Thoracic aorta (tissue), 2 donors: ENCODE measurements at regions not wholly inside any gene's neighbourhood (a gene's known extent, or its start where the extent isn't known, plus 50 kb on each side); places are given as distances from the start of the nearest gene placed in this dataset.

Experiments
- ATAC-seq: fragments of 150-250 bp; one replicate; pipeline ENCODE4 v1.8.0; 2017; ENCODE audit warnings: low read depth; ENCODE audit not compliant: insufficient number of reproducible peaks, low FRiP score
- DNase-seq: peaks from one replicate; pipeline ENCODE4 v3.0.0-alpha.2; 2020; ENCODE audit warnings: low spot score
- H3K27ac ChIP-seq, 2 donors: fragments of 200-600 bp; sonication (generic); 1 replicate in 1 of 2; 2 replicates in 1 of 2; pipeline ENCODE4 v1.5.1; 2016; ENCODE audit warnings: mild to moderate bottlenecking in 2 of 2, moderate library complexity in 2 of 2
- H3K27me3 ChIP-seq: fragments of 200-600 bp; sonication (generic); replicated peaks from 2 replicates; pipeline ENCODE4 v1.6.0; 2016; ENCODE audit warnings: mild to moderate bottlenecking; ENCODE audit not compliant: insufficient read depth
- H3K36me3 ChIP-seq: fragments of 200-600 bp; sonication (generic); one replicate; pipeline ENCODE4 v1.5.1; 2016
- H3K4me1 ChIP-seq, 2 donors: fragments of 200-600 bp; sonication (generic); 1 replicate in 1 of 2; 2 replicates in 1 of 2; pipeline versions ENCODE4 v1.5.1 to v1.6.0; 2016; ENCODE audit warnings: low read depth in 2 of 2, mild to moderate bottlenecking in 1 of 2; ENCODE audit not compliant: control insufficient read depth in 1 of 2
- H3K4me3 ChIP-seq: fragments of 200-600 bp; sonication (generic); 2 replicates; pipeline ENCODE4 v1.5.1; 2016; ENCODE audit warnings: mild to moderate bottlenecking
- H3K9me3 ChIP-seq: fragments of 200-600 bp; sonication (generic); 2 replicates; pipeline ENCODE4 v1.5.1; 2016
- TF ChIP-seq, protein P1 (sequence below): fragments of 200-600 bp; sonication (generic); IDR thresholded peaks from one replicate; pipeline ENCODE4 v1.5.1; 2019; ENCODE audit warnings: antibody characterized with exemption

DNA sequence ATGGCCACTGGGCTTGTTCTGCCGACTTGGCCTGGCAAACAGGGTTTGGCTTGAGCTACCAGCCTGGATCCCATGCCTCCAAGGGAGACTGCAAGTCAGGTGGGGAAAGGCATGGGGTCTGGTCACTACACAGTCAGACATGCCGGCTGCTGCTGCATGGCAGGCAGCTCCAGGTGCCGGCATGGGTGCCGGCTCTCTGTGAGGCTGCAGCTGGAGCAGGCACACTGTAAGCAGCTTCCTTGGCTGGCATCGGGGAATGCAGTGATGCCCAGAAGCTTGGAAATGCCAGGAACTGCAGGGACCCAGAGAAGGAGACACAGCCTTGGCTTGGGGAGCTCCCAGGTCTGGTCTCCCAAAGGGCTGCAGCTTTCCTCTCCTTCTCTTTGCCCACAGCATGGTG is 305.5 kb upstream of the NRG3 start:
- TF ChIP-seq, protein P1, sequence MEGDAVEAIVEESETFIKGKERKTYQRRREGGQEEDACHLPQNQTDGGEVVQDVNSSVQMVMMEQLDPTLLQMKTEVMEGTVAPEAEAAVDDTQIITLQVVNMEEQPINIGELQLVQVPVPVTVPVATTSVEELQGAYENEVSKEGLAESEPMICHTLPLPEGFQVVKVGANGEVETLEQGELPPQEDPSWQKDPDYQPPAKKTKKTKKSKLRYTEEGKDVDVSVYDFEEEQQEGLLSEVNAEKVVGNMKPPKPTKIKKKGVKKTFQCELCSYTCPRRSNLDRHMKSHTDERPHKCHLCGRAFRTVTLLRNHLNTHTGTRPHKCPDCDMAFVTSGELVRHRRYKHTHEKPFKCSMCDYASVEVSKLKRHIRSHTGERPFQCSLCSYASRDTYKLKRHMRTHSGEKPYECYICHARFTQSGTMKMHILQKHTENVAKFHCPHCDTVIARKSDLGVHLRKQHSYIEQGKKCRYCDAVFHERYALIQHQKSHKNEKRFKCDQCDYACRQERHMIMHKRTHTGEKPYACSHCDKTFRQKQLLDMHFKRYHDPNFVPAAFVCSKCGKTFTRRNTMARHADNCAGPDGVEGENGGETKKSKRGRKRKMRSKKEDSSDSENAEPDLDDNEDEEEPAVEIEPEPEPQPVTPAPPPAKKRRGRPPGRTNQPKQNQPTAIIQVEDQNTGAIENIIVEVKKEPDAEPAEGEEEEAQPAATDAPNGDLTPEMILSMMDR = no peak
- Histone ChIP-seq H3K27me3 (no peaks in the 10 kb centered on the region), H3K4me3 (no peak overlapping the region), H3K4me1 (no peaks in the 10 kb centered on the region), H3K9me3 (no peaks in the 10 kb centered on the region), H3K36me3 (no peaks in the 10 kb centered on the region), H3K27ac (no peak overlapping the region)
- ATAC-seq = no peak
- no peak for DNase-seq

DNA sequence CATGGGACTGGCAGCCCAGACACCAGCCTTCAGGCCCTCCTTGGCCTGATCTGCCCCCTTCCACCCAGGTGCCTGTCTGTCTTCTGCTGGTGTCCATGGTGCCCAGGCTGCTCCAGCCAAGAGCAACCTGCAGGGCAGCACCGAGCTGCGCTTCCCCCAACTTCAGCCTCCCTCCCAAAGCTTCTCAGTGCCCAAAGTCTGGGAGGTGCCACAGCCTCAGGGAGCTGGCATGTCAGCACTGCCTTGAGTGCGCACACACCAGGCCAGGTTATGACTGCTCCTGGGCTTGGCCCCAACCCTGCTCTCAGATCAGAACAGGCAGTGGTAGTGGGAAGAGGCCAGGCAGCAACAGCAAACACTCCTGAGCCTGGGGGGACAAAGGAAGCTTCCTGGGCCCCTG is 304.6 kb upstream of the NRG3 start:
- no peaks in the 10 kb centered on the region for H3K9me3 ChIP-seq
- H3K36me3 ChIP-seq = no peaks in the 10 kb centered on the region
- no peaks in the 10 kb centered on the region for H3K4me1 ChIP-seq
- ATAC-seq (no peak), DNase-seq (no peak)
- H3K4me3 ChIP-seq = no peak overlapping the region
- H3K27ac ChIP-seq = no peak overlapping the region
- no peaks in the 10 kb centered on the region for H3K27me3 ChIP-seq
- TF ChIP-seq, protein P1 = no peak

DNA sequence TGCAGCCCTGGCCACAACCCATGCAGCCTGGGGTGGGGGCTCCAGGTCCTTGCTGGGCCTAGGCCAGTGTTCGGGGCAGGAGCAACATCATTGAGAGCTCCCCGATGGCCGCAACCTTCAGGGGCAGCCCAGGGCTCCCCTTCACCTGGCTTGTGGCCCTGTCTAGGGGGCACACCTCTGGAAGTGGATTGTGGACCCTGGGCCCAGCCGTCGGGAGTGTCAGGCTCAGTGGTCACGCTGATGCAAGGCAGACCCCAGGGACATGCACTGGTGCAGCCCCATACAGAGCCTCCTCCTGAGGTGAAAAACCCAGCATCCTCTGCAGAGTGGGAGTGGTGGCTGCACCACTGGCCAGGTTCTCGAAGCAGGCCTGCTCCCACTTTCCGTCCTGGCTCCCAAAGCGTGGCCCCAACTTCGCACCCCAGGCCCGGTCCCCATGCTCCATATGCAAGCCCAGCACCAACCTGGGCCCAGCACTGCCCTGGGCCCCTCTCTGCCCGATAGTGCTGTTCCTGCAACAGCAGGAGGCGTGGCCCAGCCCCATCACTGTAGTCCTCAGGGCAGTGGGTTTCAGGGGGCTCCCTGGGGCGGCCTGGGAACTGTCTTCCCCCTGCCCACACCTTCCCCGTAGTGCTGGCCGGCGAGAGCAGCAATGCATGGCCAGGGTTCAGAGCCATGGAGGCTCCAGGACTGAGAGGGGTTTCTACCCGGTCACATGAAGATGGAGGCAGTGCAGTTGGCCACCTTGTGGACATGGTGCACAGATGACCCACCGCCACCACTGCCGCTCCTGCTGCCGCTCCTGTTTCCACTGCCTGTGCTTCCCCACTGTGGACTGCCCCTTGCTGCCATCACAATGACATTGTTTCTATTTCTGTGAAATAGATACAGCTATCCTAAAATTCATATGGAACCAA is 303.9 kb upstream of the NRG3 start:
- no peak for ATAC-seq
- H3K36me3 ChIP-seq = no peaks in the 10 kb centered on the region
- no peaks in the 10 kb centered on the region for H3K27me3 ChIP-seq
- H3K4me3 ChIP-seq = no peak overlapping the region
- no peak overlapping the region for H3K27ac ChIP-seq
- H3K9me3 ChIP-seq = no peaks in the 10 kb centered on the region
- H3K4me1 ChIP-seq = no peaks in the 10 kb centered on the region
- DNase-seq = no peak
- TF ChIP-seq, protein P1 = no peak

DNA sequence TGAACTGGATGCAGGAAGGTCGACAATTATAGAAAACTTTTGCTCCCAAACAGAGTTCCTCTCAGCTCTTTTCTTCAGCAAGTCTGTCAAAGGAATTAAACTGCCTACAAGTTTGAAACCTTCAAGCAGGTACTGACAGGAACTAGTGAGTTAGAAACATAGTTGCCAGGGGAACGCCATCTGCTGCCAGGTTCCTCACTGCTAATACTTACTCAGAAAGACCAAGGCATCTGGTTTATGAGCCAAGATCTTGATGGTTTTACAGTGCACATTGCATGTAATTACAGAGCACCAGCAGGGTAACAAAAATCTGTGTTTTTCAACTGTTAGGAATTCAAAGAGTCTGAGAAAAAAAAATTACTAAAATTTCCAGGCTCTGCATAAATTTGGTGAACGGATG is 300.0 kb upstream of the NRG3 start:
- Histone ChIP-seq H3K4me1 (no peaks in the 10 kb centered on the region), H3K27ac (no peak overlapping the region), H3K9me3 (no peaks in the 10 kb centered on the region), H3K27me3 (no peaks in the 10 kb centered on the region), H3K36me3 (no peaks in the 10 kb centered on the region), H3K4me3 (no peak overlapping the region)
- no peak for DNase-seq
- no peak for ATAC-seq
- TF ChIP-seq, protein P1 = no peak

DNA sequence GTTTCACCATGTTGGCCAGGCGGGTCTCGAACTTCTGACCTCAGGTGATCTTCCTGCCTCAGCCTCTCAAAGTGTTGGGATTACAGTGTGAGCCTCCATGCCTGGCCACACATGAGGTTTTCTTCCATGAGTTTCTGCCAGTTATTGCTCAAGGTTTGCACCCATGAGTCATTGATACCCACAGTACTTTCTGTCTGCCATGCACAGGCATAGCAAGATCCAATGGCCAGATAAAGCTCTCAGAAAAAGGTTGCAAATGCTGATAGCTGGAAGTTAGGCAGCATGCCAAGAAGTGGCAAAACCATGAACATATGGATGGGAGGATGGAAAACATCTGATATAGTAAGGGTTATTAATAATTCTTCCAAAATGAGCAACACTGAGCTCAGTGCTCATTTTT is 298.7 kb upstream of the NRG3 start:
- ATAC-seq (no peak), DNase-seq (no peak)
- Histone ChIP-seq H3K36me3 (no peaks in the 10 kb centered on the region), H3K4me1 (no peaks in the 10 kb centered on the region), H3K27me3 (no peaks in the 10 kb centered on the region), H3K27ac (no peak overlapping the region), H3K9me3 (no peaks in the 10 kb centered on the region), H3K4me3 (no peak overlapping the region)
- TF ChIP-seq, protein P1 = no peak
